ENCODE measurements at regions not wholly inside any gene's neighbourhood (a gene's known extent, or its start where the extent isn't known, plus 50 kb on each side); places are given as distances from the start of the nearest gene placed in this dataset.

- H3K36me3 ChIP-seq, result no peaks in the 10 kb centered on the region
- TF ChIP-seq POLR2A (IDR thresholded peaks at IDR 0.05), result no peak
- TF ChIP-seq, protein P1, sequence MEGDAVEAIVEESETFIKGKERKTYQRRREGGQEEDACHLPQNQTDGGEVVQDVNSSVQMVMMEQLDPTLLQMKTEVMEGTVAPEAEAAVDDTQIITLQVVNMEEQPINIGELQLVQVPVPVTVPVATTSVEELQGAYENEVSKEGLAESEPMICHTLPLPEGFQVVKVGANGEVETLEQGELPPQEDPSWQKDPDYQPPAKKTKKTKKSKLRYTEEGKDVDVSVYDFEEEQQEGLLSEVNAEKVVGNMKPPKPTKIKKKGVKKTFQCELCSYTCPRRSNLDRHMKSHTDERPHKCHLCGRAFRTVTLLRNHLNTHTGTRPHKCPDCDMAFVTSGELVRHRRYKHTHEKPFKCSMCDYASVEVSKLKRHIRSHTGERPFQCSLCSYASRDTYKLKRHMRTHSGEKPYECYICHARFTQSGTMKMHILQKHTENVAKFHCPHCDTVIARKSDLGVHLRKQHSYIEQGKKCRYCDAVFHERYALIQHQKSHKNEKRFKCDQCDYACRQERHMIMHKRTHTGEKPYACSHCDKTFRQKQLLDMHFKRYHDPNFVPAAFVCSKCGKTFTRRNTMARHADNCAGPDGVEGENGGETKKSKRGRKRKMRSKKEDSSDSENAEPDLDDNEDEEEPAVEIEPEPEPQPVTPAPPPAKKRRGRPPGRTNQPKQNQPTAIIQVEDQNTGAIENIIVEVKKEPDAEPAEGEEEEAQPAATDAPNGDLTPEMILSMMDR (IDR thresholded peaks at IDR 0.05), result no peak
- no peak for ATAC-seq
- intact Hi-C loops (cut with DNase I), result no loop called here
- no peak for DNase-seq
- no peak overlapping the region for H3K4me3 ChIP-seq
- no peaks in the 10 kb centered on the region for H3K27me3 ChIP-seq
- peaks cover 0 to 6% (median 0%) of the 10 kb centered on the region in 12 donors for H3K9me3 ChIP-seq
- 50 to 57% (median 55%) methylated on average over 3 of the region's 3 CpGs for WGBS, 4 donors
- H3K27ac ChIP-seq, result no peak overlapping the region
- no peaks in the 10 kb centered on the region for H3K4me1 ChIP-seq
These were observed 1139.1 kb downstream of the CDH11 start for GRCh38 chr16:63982741-63983140.

DNA sequence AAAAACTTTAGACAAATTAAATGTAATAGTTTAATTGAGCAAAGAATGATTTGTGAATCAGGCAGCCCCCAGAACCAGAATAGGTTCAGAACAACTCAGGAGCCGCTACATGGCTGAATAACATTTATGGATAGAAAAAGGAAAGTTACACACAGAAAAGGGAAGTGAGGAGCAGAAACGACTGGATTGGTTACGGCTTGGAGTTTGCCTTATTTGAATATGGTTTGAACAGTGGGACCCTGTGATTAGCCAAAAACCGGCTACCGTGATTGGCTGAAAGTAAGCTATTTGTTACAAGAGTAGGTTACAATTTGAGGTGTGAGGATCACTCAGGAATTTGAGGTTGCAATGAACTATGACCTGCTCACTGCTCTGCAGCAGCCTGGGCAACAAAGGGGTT, 1139.8 kb downstream of the CDH11 start:
- Histone ChIP-seq H3K9me3 (peaks cover 0 to 6% (median 0%) of the 10 kb centered on the region in 12 donors), H3K27ac (no peak overlapping the region), H3K4me3 (no peak overlapping the region), H3K36me3 (no peaks in the 10 kb centered on the region), H3K27me3 (no peaks in the 10 kb centered on the region), H3K4me1 (no peaks in the 10 kb centered on the region)
- 79 to 90% (median 85%) methylated on average over 5 of the region's 5 CpGs for WGBS, 4 donors
- intact Hi-C loops (cut with DNase I), result no loop called here
- TF ChIP-seq POLR2A (IDR thresholded peaks at IDR 0.05), result no peak
- TF ChIP-seq, protein P1 (IDR thresholded peaks at IDR 0.05), result no peak
- DNase-seq, result no peak
- ATAC-seq, result no peak

GRCh38 chr16:63981639-63982038, 1140.2 kb downstream of the CDH11 start:
- H3K27me3 ChIP-seq, result no peaks in the 10 kb centered on the region
- H3K36me3 ChIP-seq, result no peaks in the 10 kb centered on the region
- peaks cover 0 to 6% (median 0%) of the 10 kb centered on the region in 12 donors for H3K9me3 ChIP-seq
- H3K4me3 ChIP-seq, result no peak overlapping the region
- 55 to 68% (median 58%) methylated on average over 2 of the region's 2 CpGs for WGBS, 4 donors
- intact Hi-C loops (cut with DNase I), result no loop called here
- DNase-seq (no peak), ATAC-seq (no peak)
- no peak for TF ChIP-seq POLR2A (IDR thresholded peaks at IDR 0.05)
- TF ChIP-seq, protein P1 (IDR thresholded peaks at IDR 0.05), result no peak
- no peak overlapping the region for H3K27ac ChIP-seq
- H3K4me1 ChIP-seq, result no peaks in the 10 kb centered on the region

GRCh38 chr16:63980763-63981162, 1141.1 kb downstream of the CDH11 start:
- H3K27me3 ChIP-seq, result no peaks in the 10 kb centered on the region

More at GRCh38 chr16:63980763-63981162, 1141.1 kb downstream of the CDH11 start:
- H3K4me1 ChIP-seq, result no peaks in the 10 kb centered on the region
- no peak for DNase-seq
- no peak for TF ChIP-seq POLR2A (IDR thresholded peaks at IDR 0.05)
- TF ChIP-seq, protein P1 (IDR thresholded peaks at IDR 0.05), result no peak
- H3K36me3 ChIP-seq, result no peaks in the 10 kb centered on the region
- no peak overlapping the region for H3K4me3 ChIP-seq
- no peak overlapping the region for H3K27ac ChIP-seq
- peaks cover 0 to 6% (median 0%) of the 10 kb centered on the region in 12 donors for H3K9me3 ChIP-seq
- 75 to 81% (median 80%) methylated on average over 3 of the region's 3 CpGs for WGBS, 4 donors
- intact Hi-C loops (cut with DNase I), result no loop called here
- ATAC-seq, result no peak
